Gastrocnemius medialis (tissue), 4 donors: ENCODE measurements at regions not wholly inside any gene's neighbourhood (a gene's known extent, or its start where the extent isn't known, plus 50 kb on each side); places are given as distances from the start of the nearest gene placed in this dataset.

ENCODE experiments used
- CTCF ChIP-seq, 5 experiments: fragments of 450-650 bp in 3 of 5; fragments of 200-600 bp in 2 of 5; sonication (generic) in 2 of 5; IDR thresholded peaks in 4 of 5; conservative IDR thresholded peaks in 1 of 5; 1 replicate in 4 of 5; 2 replicates in 1 of 5; pipeline ENCODE4 v1.5.1; 2016 to 2019; ENCODE audit warnings: antibody characterized with exemption in 5 of 5, mild to moderate bottlenecking in 3 of 5, moderate library complexity in 3 of 5
- POLR2A ChIP-seq, 2 donors: fragments of 450-650 bp; IDR thresholded peaks; one replicate each; pipeline ENCODE4 v1.6.1; 2017; ENCODE audit warnings: antibody characterized with exemption in 2 of 2, mild to moderate bottlenecking in 2 of 2, moderate library complexity in 2 of 2

GRCh38 chr5:8523501-8523900 lies 654.6 kb downstream of the MTRR start:
- TF ChIP-seq CTCF (IDR thresholded peaks at IDR 0.05 in 4 of 5, conservative IDR thresholded peaks at IDR 0.05 in 1 of 5) = no peak
- TF ChIP-seq POLR2A (IDR thresholded peaks at IDR 0.05) = no peak
